Natural killer cell (primary cell): ENCODE measurements at regions not wholly inside any gene's neighbourhood (a gene's known extent, or its start where the extent isn't known, plus 50 kb on each side); places are given as distances from the start of the nearest gene placed in this dataset.
"Not testable (repeated sequence)": the region's sequence is repeated elsewhere in the genome, so short reads cannot be mapped to it uniquely, and the experiment has no call there.

ENCODE experiments used
- ATAC-seq, 3 donors: fragments of 150-1000 bp in 2 of 3; fragments of 200-7000 bp in 1 of 3; cut with Tn5 transposase; 1 replicate in 1 of 3; 2 replicates in 2 of 3; pipeline ENCODE4 v1.10.0; 2021; ENCODE audit warnings: mild to moderate bottlenecking in 2 of 3, moderate library complexity in 2 of 3
- DNase-seq, 2 donors: peaks; one replicate each; pipeline versions ENCODE4 v3.0.0 to v3.0.0-alpha.2; 2013 to 2021; ENCODE audit warnings: mixed read lengths in 1 of 2
- H3K27ac ChIP-seq: one replicate; pipeline ENCODE4 v1.5.1; 2013; ENCODE audit warnings: mild to moderate bottlenecking, low read length
- H3K27me3 ChIP-seq: one replicate; pipeline ENCODE4 v1.6.1; 2013; ENCODE audit warnings: low read length; ENCODE audit not compliant: control insufficient read depth, insufficient read depth
- H3K36me3 ChIP-seq: one replicate; pipeline ENCODE4 v1.6.1; 2013; ENCODE audit warnings: low read length; ENCODE audit not compliant: control insufficient read depth, insufficient read depth
- H3K4me1 ChIP-seq: one replicate; pipeline ENCODE4 v1.6.1; 2013; ENCODE audit warnings: low read length; ENCODE audit not compliant: control insufficient read depth, insufficient read depth
- H3K4me3 ChIP-seq: one replicate; pipeline ENCODE4 v1.5.1; 2013; ENCODE audit warnings: low read length
- H3K9me3 ChIP-seq: one replicate; pipeline ENCODE4 v1.6.1; 2013; ENCODE audit warnings: low read length; ENCODE audit not compliant: control insufficient read depth, insufficient read depth
- H3K27ac Mint-ChIP-seq, 2 donors: one replicate each; pipeline ENCODE4 v1.8.0; 2022; ENCODE audit warnings: mild to moderate bottlenecking in 2 of 2, mixed read lengths in 2 of 2, moderate library complexity in 1 of 2
- H3K27me3 Mint-ChIP-seq, 2 donors: one replicate each; pipeline ENCODE4 v1.8.0; 2022; ENCODE audit warnings: low read depth in 2 of 2, mixed read lengths in 2 of 2
- H3K36me3 Mint-ChIP-seq: one replicate; pipeline ENCODE4 v1.8.0; 2022; ENCODE audit warnings: mixed read lengths
- H3K4me1 Mint-ChIP-seq, 2 donors: one replicate each; pipeline ENCODE4 v1.8.0; 2022; ENCODE audit warnings: mixed read lengths in 2 of 2
- H3K4me3 Mint-ChIP-seq: one replicate; pipeline ENCODE4 v1.8.0; 2022; ENCODE audit warnings: mild to moderate bottlenecking, moderate library complexity, mixed read lengths
- H3K9me3 Mint-ChIP-seq, 2 donors: one replicate each; pipeline ENCODE4 v1.8.0; 2022; ENCODE audit warnings: mixed read lengths in 2 of 2
- CTCF ChIP-seq: fragments of 200-600 bp; IDR thresholded peaks from one replicate; pipeline ENCODE4 v1.8.0; 2022; ENCODE audit warnings: antibody characterized with exemption
- WGBS: methylation state at CpG from one replicate; pipeline ENCODE4 v1.1.7; 2013; ENCODE audit warnings: missing lambda C conversion rate; ENCODE audit not compliant: insufficient coverage; 5-methylcytosine and 5-hydroxymethylcytosine counted together
- intact Hi-C: fragments of 100-400 bp; cut with micrococcal nuclease; formaldehyde crosslinking; loops from one replicate; pipeline ENCODE4 v1.14.2; 2022

GRCh38 chr13:109318945-109319590, 467.3 kb downstream of the IRS2 start:
- ATAC-seq (no peak), DNase-seq (no peak)
- H3K27me3 Mint-ChIP-seq, result peaks cover 15 to 16% of the 10 kb centered on the region in 2 donors
- H3K9me3 Mint-ChIP-seq, result peaks cover 0 to 2% of the 10 kb centered on the region in 2 donors
- H3K36me3 Mint-ChIP-seq, result no peaks in the 10 kb centered on the region
- intact Hi-C loops, result no loop called here
- H3K27ac ChIP-seq, result no peak overlapping the region
- H3K9me3 ChIP-seq, result peaks cover 3% of the 10 kb centered on the region
- H3K36me3 ChIP-seq, result no peaks in the 10 kb centered on the region
- TF ChIP-seq CTCF, result no peak
- no peaks in the 10 kb centered on the region for H3K27me3 ChIP-seq
- H3K4me3 ChIP-seq, result no peak overlapping the region
- no peaks in the 10 kb centered on the region for H3K4me1 Mint-ChIP-seq
- no peaks in the 10 kb centered on the region for H3K4me1 ChIP-seq
- no peak overlapping the region for H3K4me3 Mint-ChIP-seq
- H3K27ac Mint-ChIP-seq, result no peak overlapping the region
- WGBS, result 88% methylated on average over 23 of the region's 23 CpGs

GRCh38 chr13:109315481-109315880, 470.9 kb downstream of the IRS2 start:
- no peak for ATAC-seq
- peaks cover 15 to 16% of the 10 kb centered on the region in 2 donors for H3K27me3 Mint-ChIP-seq
- Histone ChIP-seq H3K27me3 (no peaks in the 10 kb centered on the region), H3K4me1 (no peaks in the 10 kb centered on the region), H3K9me3 (peaks cover 3% of the 10 kb centered on the region), H3K36me3 (no peaks in the 10 kb centered on the region), H3K27ac (no peak overlapping the region), H3K4me3 (no peak overlapping the region)
- no peak for DNase-seq
- no peak for TF ChIP-seq CTCF
- no peaks in the 10 kb centered on the region for H3K36me3 Mint-ChIP-seq
- 89% methylated on average over 4 of the region's 4 CpGs for WGBS
- H3K4me3 Mint-ChIP-seq, result no peak overlapping the region
- peaks cover 0 to 2% of the 10 kb centered on the region in 2 donors for H3K9me3 Mint-ChIP-seq
- H3K27ac Mint-ChIP-seq, result no peak overlapping the region
- intact Hi-C loops, result no loop called here
- H3K4me1 Mint-ChIP-seq, result no peaks in the 10 kb centered on the region

GRCh38 chr13:109314101-109314500, 472.3 kb downstream of the IRS2 start:
- TF ChIP-seq CTCF, result no peak
- H3K9me3 Mint-ChIP-seq, result peaks cover 0 to 2% of the 10 kb centered on the region in 2 donors
- WGBS, result 69% methylated on average over 5 of the region's 5 CpGs
- H3K9me3 ChIP-seq, result peaks cover 3% of the 10 kb centered on the region
- intact Hi-C loops, result no loop called here
- no peaks in the 10 kb centered on the region for H3K36me3 Mint-ChIP-seq
- no peak overlapping the region for H3K4me3 Mint-ChIP-seq
- DNase-seq (no peak), ATAC-seq (no peak)
- H3K4me3 ChIP-seq, result no peak overlapping the region
- peaks cover 5 to 7% of the 10 kb centered on the region in 2 donors for H3K27me3 Mint-ChIP-seq
- no peaks in the 10 kb centered on the region for H3K4me1 ChIP-seq
- no peaks in the 10 kb centered on the region for H3K4me1 Mint-ChIP-seq
- H3K27ac ChIP-seq, result no peak overlapping the region
- H3K27ac Mint-ChIP-seq, result no peak overlapping the region
- no peaks in the 10 kb centered on the region for H3K27me3 ChIP-seq
- H3K36me3 ChIP-seq, result no peaks in the 10 kb centered on the region

- Mint-ChIP-seq H3K9me3 (no peaks in the 10 kb centered on the region), H3K27me3 (peaks cover 11% of the 10 kb centered on the region in 2 donors), H3K27ac (no peak overlapping the region), H3K36me3 (no peaks in the 10 kb centered on the region), H3K4me1 (no peaks in the 10 kb centered on the region), H3K4me3 (no peak overlapping the region)
- ATAC-seq, result no peak
- no peak for DNase-seq
- H3K4me3 ChIP-seq, result no peak overlapping the region
- no peaks in the 10 kb centered on the region for H3K9me3 ChIP-seq
- H3K27ac ChIP-seq, result no peak overlapping the region
- no peak for TF ChIP-seq CTCF
- no peaks in the 10 kb centered on the region for H3K36me3 ChIP-seq
- intact Hi-C loops, result no loop called here
- H3K4me1 ChIP-seq, result no peaks in the 10 kb centered on the region
- H3K27me3 ChIP-seq, result no peaks in the 10 kb centered on the region
Observed at GRCh38 chr13:109312399-109312798, 474.0 kb downstream of the IRS2 start.

GRCh38 chr13:109311431-109311976, 474.9 kb downstream of the IRS2 start:
- H3K27me3 Mint-ChIP-seq, result peaks cover 11% of the 10 kb centered on the region in 2 donors
- 92% methylated on average over 28 of the region's 33 CpGs for WGBS
- H3K4me1 ChIP-seq, H3K36me3 Mint-ChIP-seq, H3K27me3 ChIP-seq, H3K4me1 Mint-ChIP-seq, H3K9me3 Mint-ChIP-seq, ATAC-seq, H3K4me3 ChIP-seq, H3K27ac Mint-ChIP-seq, H3K27ac ChIP-seq, H3K9me3 ChIP-seq, H3K4me3 Mint-ChIP-seq, intact Hi-C loops, H3K36me3 ChIP-seq, DNase-seq: not testable (repeated sequence)
